H1 (cell line): ENCODE measurements at regions not wholly inside any gene's neighbourhood (a gene's known extent, or its start where the extent isn't known, plus 50 kb on each side); places are given as distances from the start of the nearest gene placed in this dataset.
"Not testable (repeated sequence)": the region's sequence is repeated elsewhere in the genome, so short reads cannot be mapped to it uniquely, and the experiment has no call there.

Experiments
- CTCF ChIA-PET: fragments of 300-600 bp; sonication (Branson Sonifier 250); formaldehyde crosslinking; loops from one replicate; lab custom pipeline; 2021; ENCODE audit not compliant: partially characterized antibody; lab: Charles Lee
- POLR2A ChIA-PET: fragments of 300-600 bp; sonication (Branson Sonifier 250); formaldehyde crosslinking; loops from one replicate; lab custom pipeline; 2021; ENCODE audit warnings: inconsistent platforms; ENCODE audit not compliant: partially characterized antibody; lab: Charles Lee
- DNase-seq, 2 experiments: peaks; one replicate each; pipeline versions ENCODE4 v3.0.0 to v3.0.0-alpha.2; 2010 to 2022; ENCODE audit warnings: low spot score in 2 of 2, low read depth in 1 of 2, mixed read lengths in 1 of 2
- FAIRE-seq: peaks from 2 replicates; lab custom pipeline; 2011; peaks lifted over from hg19 to GRCh38; lab: Jason Lieb, UNC
- H2AFZ ChIP-seq: 2 replicates; pipeline ENCODE4 v1.8.1; 2012; ENCODE audit warnings: low read length, inconsistent platforms
- H2AK5ac ChIP-seq: 2 replicates; pipeline ENCODE4 v1.6.1; 2013; ENCODE audit warnings: low read depth, low read length
- H2BK120ac ChIP-seq: replicated peaks from 2 replicates; pipeline ENCODE3; 2013; ENCODE audit warnings: low read depth, low read length, inconsistent platforms
- H2BK12ac ChIP-seq: 2 replicates; pipeline ENCODE4 v1.6.1; 2013; ENCODE audit warnings: low read depth, low read length
- H2BK15ac ChIP-seq: 2 replicates; pipeline ENCODE4 v1.6.1; 2013; ENCODE audit warnings: low read length
- H2BK20ac ChIP-seq: 2 replicates; pipeline ENCODE4 v1.6.1; 2013; ENCODE audit warnings: low read length
- H2BK5ac ChIP-seq: 2 replicates; pipeline ENCODE4 v1.6.1; 2013; ENCODE audit warnings: low read depth, low read length
- H3K14ac ChIP-seq: 2 replicates; pipeline ENCODE4 v1.6.1; 2013; ENCODE audit warnings: inconsistent platforms; ENCODE audit not compliant: insufficient read length
- H3K18ac ChIP-seq: 2 replicates; pipeline ENCODE4 v1.6.1; 2013; ENCODE audit warnings: low read length; ENCODE audit errors: extremely low read depth
- H3K23ac ChIP-seq: 2 replicates; pipeline ENCODE4 v1.6.1; 2013; ENCODE audit warnings: inconsistent platforms; ENCODE audit not compliant: insufficient read length
- H3K23me2 ChIP-seq: 2 replicates; pipeline ENCODE4 v1.6.1; 2013; ENCODE audit warnings: low read depth, low read length
- H3K27ac ChIP-seq: 2 replicates; pipeline ENCODE4 v1.6.1; 2011; ENCODE audit warnings: low read depth, low read length, inconsistent platforms
- H3K27me3 ChIP-seq, 4 experiments: replicated peaks in 1 of 4; 1 replicate in 1 of 4; 2 replicates in 3 of 4; pipeline versions ENCODE4 v1.6.1 to v1.8.1; 2011 to 2013; ENCODE audit warnings: low read length in 3 of 4, mild to moderate bottlenecking in 3 of 4, inconsistent platforms in 2 of 4, mixed read lengths in 2 of 4, moderate library complexity in 1 of 4; ENCODE audit not compliant: control insufficient read depth in 3 of 4, insufficient read depth in 3 of 4; ENCODE audit errors: extremely low read depth in 1 of 4
- H3K36me3 ChIP-seq, 4 experiments: 2 replicates each; pipeline versions ENCODE4 v1.6.1 to v1.8.1; 2011 to 2013; ENCODE audit warnings: mild to moderate bottlenecking in 4 of 4, low read length in 3 of 4, moderate library complexity in 2 of 4, control low read depth in 1 of 4, inconsistent platforms in 1 of 4; ENCODE audit not compliant: insufficient read depth in 4 of 4, control insufficient read depth in 2 of 4
- H3K4ac ChIP-seq: replicated peaks from 2 replicates; pipeline ENCODE3; 2013; ENCODE audit warnings: low read length, low read depth, mixed read lengths, inconsistent platforms; ENCODE audit not compliant: insufficient read length
- H3K4me1 ChIP-seq, 4 experiments: replicated peaks in 1 of 4; 1 replicate in 1 of 4; 2 replicates in 3 of 4; pipeline versions ENCODE4 v1.6.1 to v1.8.1; 2011 to 2013; ENCODE audit warnings: low read length in 3 of 4, inconsistent platforms in 2 of 4, mixed read lengths in 1 of 4; ENCODE audit not compliant: insufficient read depth in 4 of 4, control insufficient read depth in 3 of 4
- H3K4me2 ChIP-seq, 2 experiments: 2 replicates each; pipeline versions ENCODE4 v1.6.1 to v1.8.1; 2011 to 2013; ENCODE audit warnings: low read depth in 2 of 2, low read length in 2 of 2, control low read depth in 1 of 2, inconsistent platforms in 1 of 2, mild to moderate bottlenecking in 1 of 2; ENCODE audit not compliant: insufficient read depth in 1 of 2
- H3K4me3 ChIP-seq, 4 experiments: fragments of 200-600, 300-600 bp in 1 of 4; sonication (generic), shearing (Covaris generic), sonication (Bioruptor Twin) in 1 of 4; 2 replicates each; pipeline versions ENCODE4 v1.5.1 to v1.8.1; 2011 to 2016; ENCODE audit warnings: low read length in 4 of 4, low read depth in 3 of 4, control low read depth in 2 of 4, inconsistent platforms in 2 of 4, mild to moderate bottlenecking in 2 of 4, mixed read lengths in 1 of 4, moderate library complexity in 1 of 4; ENCODE audit not compliant: insufficient read depth in 2 of 4; ENCODE audit errors: extremely low read depth in 1 of 4
- H3K56ac ChIP-seq: replicated peaks from 2 replicates; pipeline ENCODE3; 2013; ENCODE audit warnings: low read depth, mild to moderate bottlenecking, mixed read lengths, low read length, inconsistent platforms; ENCODE audit not compliant: insufficient read length
- H3K79me1 ChIP-seq: 2 replicates; pipeline ENCODE4 v1.6.1; 2013; ENCODE audit warnings: low read depth, low read length, control low read depth
- H3K79me2 ChIP-seq, 2 experiments: 2 replicates each; pipeline versions ENCODE4 v1.6.1 to v1.8.1; 2012 to 2013; ENCODE audit warnings: low read length in 2 of 2, mild to moderate bottlenecking in 2 of 2, inconsistent platforms in 1 of 2; ENCODE audit not compliant: insufficient read depth in 2 of 2, control insufficient read depth in 1 of 2
- H3K9ac ChIP-seq, 4 experiments: replicated peaks in 1 of 4; 1 replicate in 1 of 4; 2 replicates in 3 of 4; pipeline versions ENCODE4 v1.6.1 to v1.8.1; 2011 to 2013; ENCODE audit warnings: low read depth in 3 of 4, low read length in 3 of 4, control low read depth in 2 of 4, mild to moderate bottlenecking in 2 of 4, moderate library complexity in 2 of 4, inconsistent platforms in 1 of 4; ENCODE audit errors: extremely low read depth in 1 of 4
- H3K9me3 ChIP-seq, 2 experiments: 2 replicates each; pipeline versions ENCODE4 v1.6.1 to v1.8.1; 2012 to 2013; ENCODE audit warnings: mild to moderate bottlenecking in 2 of 2, moderate library complexity in 2 of 2, control low read depth in 1 of 2, inconsistent platforms in 1 of 2, low read depth in 1 of 2, low read length in 1 of 2, mixed read lengths in 1 of 2; ENCODE audit not compliant: insufficient read depth in 2 of 2
- H4K20me1 ChIP-seq, 2 experiments: replicated peaks in 1 of 2; 2 replicates each; pipeline versions ENCODE3 to v1.8.1; 2011 to 2013; ENCODE audit warnings: inconsistent platforms in 2 of 2, low read length in 2 of 2, mild to moderate bottlenecking in 1 of 2; ENCODE audit not compliant: insufficient read depth in 2 of 2, control insufficient read depth in 1 of 2
- H4K5ac ChIP-seq: 2 replicates; pipeline ENCODE4 v1.6.1; 2013; ENCODE audit warnings: low read length, low read depth, mixed read lengths, inconsistent platforms; ENCODE audit not compliant: insufficient read length
- H4K8ac ChIP-seq: 2 replicates; pipeline ENCODE4 v1.8.0; 2013; ENCODE audit warnings: mild to moderate bottlenecking, moderate library complexity, low read length, inconsistent platforms; ENCODE audit not compliant: insufficient read depth; ENCODE audit errors: extremely low read depth
- H4K91ac ChIP-seq: replicated peaks from 2 replicates; pipeline ENCODE3; 2013; ENCODE audit warnings: low read length, mixed read lengths, inconsistent platforms; ENCODE audit not compliant: insufficient read length
- WGBS, 2 experiments: shearing (Covaris generic) in 1 of 2; methylation state at CpG; one replicate each; pipeline versions ENCODE4 v1.1.6 to v1.1.7; 2013 to 2015; ENCODE audit warnings: low lambda C conversion rate in 2 of 2, mixed read lengths in 2 of 2, inconsistent platforms in 1 of 2, low coverage in 1 of 2, missing lambda C conversion rate in 1 of 2; ENCODE audit not compliant: insufficient replicate concordance in 2 of 2, insufficient coverage in 1 of 2, insufficient read length in 1 of 2; ENCODE audit errors: extremely low coverage in 1 of 2, missing lambda C conversion rate in 1 of 2; 5-methylcytosine and 5-hydroxymethylcytosine counted together

DNA sequence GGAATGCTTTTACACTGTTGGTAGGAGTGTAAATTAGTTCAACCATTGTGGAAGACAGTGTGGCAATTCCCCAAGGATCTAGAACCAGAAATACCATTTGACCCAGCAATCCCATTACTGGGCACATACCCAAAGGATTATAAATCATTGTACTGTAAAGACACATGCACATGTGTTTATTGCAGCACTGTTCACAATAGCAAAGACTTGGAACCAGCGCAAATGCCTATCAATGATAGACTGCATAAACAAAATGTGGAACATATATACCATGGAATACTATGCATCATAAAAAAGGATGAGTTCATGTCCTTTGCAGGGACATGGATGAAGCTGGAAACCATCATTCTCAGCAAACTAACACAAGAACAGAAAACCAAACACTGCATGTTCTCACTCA lies 174.8 kb upstream of the KRR1 start:
- H2BK12ac ChIP-seq, H3K79me2 ChIP-seq, H3K36me3 ChIP-seq, H3K56ac ChIP-seq, H3K9ac ChIP-seq, H3K4ac ChIP-seq, H3K4me3 ChIP-seq, H3K9me3 ChIP-seq, H2AK5ac ChIP-seq, H3K18ac ChIP-seq, H4K8ac ChIP-seq, H2BK5ac ChIP-seq, POLR2A ChIA-PET, H2BK15ac ChIP-seq, H3K4me1 ChIP-seq, H3K27ac ChIP-seq, H3K23ac ChIP-seq, H2AFZ ChIP-seq, H2BK120ac ChIP-seq, H4K91ac ChIP-seq, H3K27me3 ChIP-seq, H3K23me2 ChIP-seq, DNase-seq, H4K5ac ChIP-seq, FAIRE-seq, H3K79me1 ChIP-seq, H3K4me2 ChIP-seq, H4K20me1 ChIP-seq, H3K14ac ChIP-seq, H2BK20ac ChIP-seq: not testable (repeated sequence)
- WGBS, 2 experiments: 93% methylated on average over 1 of the region's 1 CpG; no CpG with 5 or more reads in 1 of the 2 experiments
- CTCF ChIA-PET: interaction anchor here (2.3 kb wide), 1 partner anchor 17 kb away, joined by 5 read pairs; no protein-coding TSS in a partner anchor
